PC-3 (cell line): ENCODE measurements at regions not wholly inside any gene's neighbourhood (a gene's known extent, or its start where the extent isn't known, plus 50 kb on each side); places are given as distances from the start of the nearest gene placed in this dataset.

Source experiments
- ATAC-seq: fragments of 200-7000 bp; cut with Tn5 transposase; 2 replicates; pipeline ENCODE4 v1.9.1; 2020; ENCODE audit warnings: mild to moderate bottlenecking, moderate library complexity
- BruUV-seq: library from RNA; stranded (reverse); fragments of 400-500 nt; replicated peaks from 2 replicates; lab custom pipeline; 2021; lab: Mats Ljungman, UMichigan
- CTCF ChIA-PET: fragments of 300-600 bp; sonication (Branson Sonifier 250); formaldehyde crosslinking; loops from one replicate; lab custom pipeline; 2022; ENCODE audit warnings: antibody characterized with exemption; lab: Charles Lee
- POLR2A ChIA-PET: fragments of 300-600 bp; sonication (Branson Sonifier 250); formaldehyde crosslinking; loops from one replicate; lab custom pipeline; 2022; ENCODE audit warnings: antibody characterized with exemption; ENCODE audit not compliant: unreplicated experiment; lab: Charles Lee
- DNase-seq: peaks from one replicate; pipeline ENCODE4 v3.0.0-alpha.2; 2015
- H2AFZ ChIP-seq: fragments of 300-600 bp; sonication (generic); 2 replicates; pipeline ENCODE4 v1.6.0; 2016; ENCODE audit warnings: antibody characterized with exemption, low read length
- H3F3A ChIP-seq: fragments of 300-600 bp; sonication (generic); one replicate; pipeline ENCODE4 v1.6.0; 2017; ENCODE audit warnings: antibody characterized with exemption, low read length, control low read depth, mild to moderate bottlenecking; ENCODE audit not compliant: unreplicated experiment
- H3K27ac ChIP-seq: fragments of 300-600 bp; sonication (generic); 2 replicates; pipeline ENCODE4 v1.5.1; 2016; ENCODE audit warnings: mild to moderate bottlenecking, low read length
- H3K27me3 ChIP-seq: fragments of 300-600 bp; sonication (generic); 2 replicates; pipeline ENCODE4 v1.6.1; 2016; ENCODE audit warnings: low read length, mixed read lengths
- H3K36me3 ChIP-seq: fragments of 300-600 bp; sonication (generic); 2 replicates; pipeline ENCODE4 v1.6.1; 2016; ENCODE audit warnings: low read depth, mixed run types, low read length, mixed read lengths
- H3K4me1 ChIP-seq: fragments of 300-600 bp; sonication (generic); 2 replicates; pipeline ENCODE4 v1.5.1; 2016; ENCODE audit warnings: low read length; ENCODE audit not compliant: insufficient read depth
- H3K4me2 ChIP-seq: fragments of 300-600 bp; sonication (generic); 2 replicates; pipeline ENCODE4 v1.6.0; 2016; ENCODE audit warnings: low read length
- H3K4me3 ChIP-seq: fragments of 300-600 bp; sonication (generic); 2 replicates; pipeline ENCODE4 v1.5.1; 2016; ENCODE audit warnings: mild to moderate bottlenecking, low read length, mixed read lengths
- H3K79me2 ChIP-seq: fragments of 300-600 bp; sonication (generic); 2 replicates; pipeline ENCODE4 v1.6.1; 2017; ENCODE audit warnings: low read length, mixed read lengths
- H3K9ac ChIP-seq: fragments of 300-600 bp; sonication (generic); 2 replicates; pipeline ENCODE4 v1.6.0; 2016; ENCODE audit warnings: mild to moderate bottlenecking, low read length
- H3K9me2 ChIP-seq: fragments of 300-600 bp; sonication (generic); replicated peaks from 2 replicates; pipeline ENCODE4 v1.6.1; 2016; ENCODE audit warnings: mixed run types, low read length, mixed read lengths
- H3K9me3 ChIP-seq: fragments of 300-600 bp; sonication (generic); 2 replicates; pipeline ENCODE4 v1.6.1; 2016; ENCODE audit warnings: low read length, mixed read lengths
- H4K20me1 ChIP-seq: fragments of 300-600 bp; sonication (generic); 2 replicates; pipeline ENCODE4 v1.6.1; 2016; ENCODE audit warnings: low read length, mixed read lengths
- EZH2 ChIP-seq: fragments of 300-600 bp; sonication (generic); IDR thresholded peaks from one replicate; pipeline ENCODE4 v1.6.1; 2017; ENCODE audit warnings: antibody characterized with exemption, mild to moderate bottlenecking, low read length; ENCODE audit not compliant: unreplicated experiment
- EZH2phosphoT487 ChIP-seq: fragments of 300-600 bp; sonication (generic); IDR thresholded peaks from 2 replicates; pipeline ENCODE4 v1.6.1; 2018; ENCODE audit warnings: mild to moderate bottlenecking, antibody characterized with exemption, low read length, borderline replicate concordance
- intact Hi-C: fragments of 100-400 bp; cut with micrococcal nuclease; formaldehyde crosslinking; loops from 2 replicates; pipeline ENCODE4 v1.9.0; 2023
- TF ChIP-seq, protein P1 (sequence below): fragments of 300-600 bp; sonication (generic); conservative IDR thresholded peaks from 2 replicates; pipeline ENCODE4 v1.5.1; 2017; ENCODE audit warnings: antibody characterized with exemption, low read depth, mild to moderate bottlenecking, low read length

DNA sequence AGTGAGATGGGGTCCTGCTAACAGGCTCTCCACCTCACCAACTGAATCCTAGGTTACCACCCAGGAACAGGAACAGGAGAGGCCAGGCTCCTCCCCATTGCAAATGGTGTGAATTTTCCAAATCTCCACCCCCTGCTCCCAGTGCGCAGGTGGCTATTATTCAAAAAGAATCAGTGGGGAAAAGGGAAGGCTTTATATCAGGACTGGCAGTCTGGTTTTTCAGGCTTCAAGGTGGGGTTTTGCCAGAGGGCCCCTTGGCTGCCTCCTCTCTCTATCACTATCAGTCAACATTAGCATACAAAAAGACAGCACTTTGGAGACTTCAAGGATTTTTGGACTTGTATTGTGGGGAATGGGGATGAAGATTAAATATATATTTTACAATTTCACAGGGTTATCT is 1817.6 kb upstream of the C9orf72 start:
- H3F3A ChIP-seq: no peaks in the 10 kb centered on the region
- H3K4me3 ChIP-seq: no peak overlapping the region
- ChIA-PET POLR2A (interaction anchor here (0.7 kb wide), 1 partner anchor 448 kb away, joined by 13 read pairs; no protein-coding TSS in a partner anchor), CTCF (no interaction called here)
- H3K9ac ChIP-seq: no peak overlapping the region
- 0 out of 2 replicates have a peak, but pooled peaks cover 4% of the 10 kb centered on the region for H3K4me1 ChIP-seq
- H3K27ac ChIP-seq: no peak overlapping the region
- H3K36me3 ChIP-seq: no peaks in the 10 kb centered on the region
- ATAC-seq (no peak), DNase-seq (no peak)
- no peaks in the 10 kb centered on the region for H3K27me3 ChIP-seq
- H3K9me3 ChIP-seq: no peaks in the 10 kb centered on the region
- H2AFZ ChIP-seq: no peak overlapping the region
- no peaks in the 10 kb centered on the region for H3K9me2 ChIP-seq
- H3K79me2 ChIP-seq: peaks cover 7% of the 10 kb centered on the region
- H4K20me1 ChIP-seq: no peaks in the 10 kb centered on the region
- TF ChIP-seq, protein P1, sequence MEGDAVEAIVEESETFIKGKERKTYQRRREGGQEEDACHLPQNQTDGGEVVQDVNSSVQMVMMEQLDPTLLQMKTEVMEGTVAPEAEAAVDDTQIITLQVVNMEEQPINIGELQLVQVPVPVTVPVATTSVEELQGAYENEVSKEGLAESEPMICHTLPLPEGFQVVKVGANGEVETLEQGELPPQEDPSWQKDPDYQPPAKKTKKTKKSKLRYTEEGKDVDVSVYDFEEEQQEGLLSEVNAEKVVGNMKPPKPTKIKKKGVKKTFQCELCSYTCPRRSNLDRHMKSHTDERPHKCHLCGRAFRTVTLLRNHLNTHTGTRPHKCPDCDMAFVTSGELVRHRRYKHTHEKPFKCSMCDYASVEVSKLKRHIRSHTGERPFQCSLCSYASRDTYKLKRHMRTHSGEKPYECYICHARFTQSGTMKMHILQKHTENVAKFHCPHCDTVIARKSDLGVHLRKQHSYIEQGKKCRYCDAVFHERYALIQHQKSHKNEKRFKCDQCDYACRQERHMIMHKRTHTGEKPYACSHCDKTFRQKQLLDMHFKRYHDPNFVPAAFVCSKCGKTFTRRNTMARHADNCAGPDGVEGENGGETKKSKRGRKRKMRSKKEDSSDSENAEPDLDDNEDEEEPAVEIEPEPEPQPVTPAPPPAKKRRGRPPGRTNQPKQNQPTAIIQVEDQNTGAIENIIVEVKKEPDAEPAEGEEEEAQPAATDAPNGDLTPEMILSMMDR: no peak
- TF ChIP-seq EZH2: no peak
- no peak for TF ChIP-seq EZH2phosphoT487
- no TSS peak for BruUV-seq
- H3K4me2 ChIP-seq: no peak overlapping the region
- intact Hi-C loops: no loop called here

DNA sequence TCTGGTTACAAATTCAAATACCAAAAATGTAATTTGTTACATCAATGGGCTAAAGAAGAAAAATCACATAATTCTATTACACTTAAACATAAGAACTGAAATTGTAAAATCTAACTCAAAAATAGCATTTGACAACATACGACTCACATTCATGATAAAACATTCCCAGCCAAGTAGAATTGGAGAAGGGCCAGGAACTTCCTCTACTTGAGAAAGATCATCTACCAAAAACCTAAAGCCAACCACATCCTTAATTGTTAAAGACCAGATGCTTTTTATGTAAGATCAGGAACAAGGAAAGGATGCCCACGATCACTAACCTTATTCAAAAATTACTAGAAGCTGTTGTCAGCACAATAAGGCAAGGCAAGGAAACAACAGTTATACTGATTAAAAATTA is 1819.8 kb upstream of the C9orf72 start:
- TF ChIP-seq EZH2phosphoT487 (no peak), EZH2 (no peak)
- TF ChIP-seq, protein P1: no peak
- no TSS peak for BruUV-seq
- intact Hi-C loops: no loop called here

DNA sequence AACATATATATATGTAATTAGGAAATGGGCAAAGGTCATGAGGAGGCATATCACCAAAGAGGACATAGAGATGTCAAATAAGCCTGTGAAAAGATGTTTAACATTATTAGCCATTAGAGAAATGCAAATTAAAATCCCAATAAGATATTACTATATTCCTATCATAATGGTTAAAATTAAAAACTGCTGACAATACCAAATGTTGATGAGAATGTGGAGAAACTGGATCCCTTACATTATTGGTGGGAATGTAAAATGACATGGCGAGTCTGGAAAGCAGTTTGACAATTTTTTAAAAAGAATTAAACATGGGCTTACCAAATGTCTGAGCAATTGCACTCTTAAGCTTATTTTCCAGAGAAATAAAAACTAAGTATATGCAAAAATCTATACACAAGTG is 1821.6 kb upstream of the C9orf72 start:
- H3K4me3 ChIP-seq: no peak overlapping the region
- POLR2A ChIA-PET: no interaction called here
- TF ChIP-seq, protein P1: no peak
- no peak for TF ChIP-seq EZH2phosphoT487
- H3F3A ChIP-seq: no peaks in the 10 kb centered on the region
- no peak overlapping the region for H3K9ac ChIP-seq
- no peak overlapping the region for H3K27ac ChIP-seq
- H3K36me3 ChIP-seq: no peaks in the 10 kb centered on the region
- no peak overlapping the region for H3K4me2 ChIP-seq
- intact Hi-C loops: loop anchor here (5.0 kb wide), 2 partner anchors 47 to 113 kb away; no protein-coding TSS in a partner anchor
- no peaks in the 10 kb centered on the region for H4K20me1 ChIP-seq
- H2AFZ ChIP-seq: no peak overlapping the region
- no peak for ATAC-seq
- BruUV-seq: no TSS peak
- no peaks in the 10 kb centered on the region for H3K27me3 ChIP-seq
- DNase-seq: no peak
- CTCF ChIA-PET: no interaction called here
- no peaks in the 10 kb centered on the region for H3K9me3 ChIP-seq
- H3K9me2 ChIP-seq: no peaks in the 10 kb centered on the region
- H3K4me1 ChIP-seq: peaks cover 19% of the 10 kb centered on the region
- peaks cover 27% of the 10 kb centered on the region for H3K79me2 ChIP-seq

More for the DNA sequence above, 1819.8 kb upstream of the C9orf72 start:
- Histone ChIP-seq H4K20me1 (no peaks in the 10 kb centered on the region), H3K79me2 (peaks cover 17% of the 10 kb centered on the region), H3K4me1 (peaks cover 19% of the 10 kb centered on the region), H3F3A (no peaks in the 10 kb centered on the region), H3K36me3 (no peaks in the 10 kb centered on the region), H3K4me2 (no peak overlapping the region), H3K27ac (no peak overlapping the region), H3K4me3 (no peak overlapping the region), H3K9ac (no peak overlapping the region), H3K9me3 (no peaks in the 10 kb centered on the region), H3K27me3 (no peaks in the 10 kb centered on the region), H2AFZ (no peak overlapping the region), H3K9me2 (no peaks in the 10 kb centered on the region)
- DNase-seq (peak; percentile 50), ATAC-seq (no peak)
- ChIA-PET CTCF (no interaction called here), POLR2A (no interaction called here)
